ENCODE measurements at regions not wholly inside any gene's neighbourhood (a gene's known extent, or its start where the extent isn't known, plus 50 kb on each side); places are given as distances from the start of the nearest gene placed in this dataset.

DNA sequence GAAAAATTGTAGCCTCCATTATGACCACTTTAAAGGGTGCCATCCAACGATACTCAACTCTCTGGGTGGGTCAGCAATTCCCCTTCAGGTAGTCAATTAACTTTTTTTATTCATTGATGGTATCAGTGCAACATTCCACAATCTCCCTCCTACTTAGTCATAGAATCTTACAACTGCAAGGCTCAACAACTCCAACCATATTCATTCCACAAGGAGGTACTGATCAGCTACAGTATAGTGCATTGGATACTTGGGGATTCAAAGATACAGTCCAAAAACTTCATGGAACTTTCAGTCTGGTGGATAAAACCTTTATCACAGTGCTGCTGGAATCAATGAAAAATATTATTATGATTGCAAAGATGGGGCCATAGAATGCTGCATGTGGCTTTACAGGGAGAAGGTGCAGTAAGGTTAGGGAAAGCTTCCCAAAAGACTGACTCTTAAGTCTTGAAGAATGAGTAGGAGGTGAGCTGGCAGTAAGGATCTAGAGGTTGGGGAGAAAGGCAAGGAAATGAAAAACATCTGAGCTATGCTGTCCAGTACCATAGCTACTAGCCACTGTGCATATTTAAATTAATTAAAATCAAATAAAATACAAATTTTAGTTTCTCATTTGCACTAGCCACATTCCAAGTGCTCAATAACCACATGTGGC, 314.7 kb upstream of the PRDM1 start:
- no peaks in the 10 kb centered on the region for H3K27me3 ChIP-seq (ENCODE audit: control insufficient read depth in 1 of 2, insufficient read depth in 2 of 2, low read length in 1 of 2)
- H3K27ac ChIP-seq (ENCODE audit: low read depth in 1 of 2, low read length in 2 of 2), result no peak overlapping the region
- H3K4me1 ChIP-seq (ENCODE audit: control insufficient read depth in 1 of 2, insufficient read depth in 2 of 2, low read length in 2 of 2), result no peaks in the 10 kb centered on the region
- no peak overlapping the region for H3K4me3 ChIP-seq (ENCODE audit: low read length in 2 of 2)
- DNase-seq (no peak), ATAC-seq (ENCODE audit: low FRiP score) (no peak)
- intact Hi-C loops (cut with DNase I), result no loop called here
- WGBS, 2 donors, result 78 to 80% methylated on average over 1 of the region's 1 CpG
- no peaks in the 10 kb centered on the region for H3K36me3 ChIP-seq (ENCODE audit: control insufficient read depth in 1 of 2, insufficient read depth in 2 of 2, low read length in 1 of 2)
- H3K9me3 ChIP-seq (ENCODE audit: control insufficient read depth, low read length), result no peaks in the 10 kb centered on the region

- Histone ChIP-seq H3K9me3 (ENCODE audit: control insufficient read depth, low read length) (no peaks in the 10 kb centered on the region), H3K4me1 (ENCODE audit: control insufficient read depth in 1 of 2, insufficient read depth in 2 of 2, low read length in 2 of 2) (no peaks in the 10 kb centered on the region), H3K4me3 (ENCODE audit: low read length in 2 of 2) (no peak overlapping the region), H3K27ac (ENCODE audit: low read depth in 1 of 2, low read length in 2 of 2) (no peak overlapping the region), H3K27me3 (ENCODE audit: control insufficient read depth in 1 of 2, insufficient read depth in 2 of 2, low read length in 1 of 2) (no peaks in the 10 kb centered on the region), H3K36me3 (ENCODE audit: control insufficient read depth in 1 of 2, insufficient read depth in 2 of 2, low read length in 1 of 2) (no peaks in the 10 kb centered on the region)
- WGBS, 2 donors, result 79 to 82% methylated on average over 2 of the region's 2 CpGs
- intact Hi-C loops (cut with DNase I), result no loop called here
- ATAC-seq (ENCODE audit: low FRiP score) (no peak), DNase-seq (no peak)
Observed at GRCh38 chr6:105769987-105770386, 316.1 kb upstream of the PRDM1 start.

GRCh38 chr6:105769197-105769596, 316.9 kb upstream of the PRDM1 start:
- WGBS, 2 donors, result 59 to 81% methylated on average over 1 of the region's 1 CpG
- H3K4me1 ChIP-seq (ENCODE audit: control insufficient read depth in 1 of 2, insufficient read depth in 2 of 2, low read length in 2 of 2), result no peaks in the 10 kb centered on the region
- no peaks in the 10 kb centered on the region for H3K36me3 ChIP-seq (ENCODE audit: control insufficient read depth in 1 of 2, insufficient read depth in 2 of 2, low read length in 1 of 2)
- no peak overlapping the region for H3K4me3 ChIP-seq (ENCODE audit: low read length in 2 of 2)
- H3K27ac ChIP-seq (ENCODE audit: low read depth in 1 of 2, low read length in 2 of 2), result no peak overlapping the region
- DNase-seq (no peak), ATAC-seq (ENCODE audit: low FRiP score) (no peak)
- H3K27me3 ChIP-seq (ENCODE audit: control insufficient read depth in 1 of 2, insufficient read depth in 2 of 2, low read length in 1 of 2), result no peaks in the 10 kb centered on the region
- H3K9me3 ChIP-seq (ENCODE audit: control insufficient read depth, low read length), result no peaks in the 10 kb centered on the region
- intact Hi-C loops (cut with DNase I), result no loop called here

GRCh38 chr6:105767541-105767940, 318.6 kb upstream of the PRDM1 start:
- H3K36me3 ChIP-seq (ENCODE audit: control insufficient read depth in 1 of 2, insufficient read depth in 2 of 2, low read length in 1 of 2), result no peaks in the 10 kb centered on the region
- WGBS, 2 donors, result 59 to 61% methylated on average over 3 of the region's 3 CpGs
- no peaks in the 10 kb centered on the region for H3K4me1 ChIP-seq (ENCODE audit: control insufficient read depth in 1 of 2, insufficient read depth in 2 of 2, low read length in 2 of 2)
- intact Hi-C loops (cut with DNase I), result no loop called here
- no peaks in the 10 kb centered on the region for H3K9me3 ChIP-seq (ENCODE audit: control insufficient read depth, low read length)
- no peak overlapping the region for H3K27ac ChIP-seq (ENCODE audit: low read depth in 1 of 2, low read length in 2 of 2)
- no peak for DNase-seq
- no peak overlapping the region for H3K4me3 ChIP-seq (ENCODE audit: low read length in 2 of 2)
- H3K27me3 ChIP-seq (ENCODE audit: control insufficient read depth in 1 of 2, insufficient read depth in 2 of 2, low read length in 1 of 2), result no peaks in the 10 kb centered on the region
- ATAC-seq (ENCODE audit: low FRiP score), result no peak

DNA sequence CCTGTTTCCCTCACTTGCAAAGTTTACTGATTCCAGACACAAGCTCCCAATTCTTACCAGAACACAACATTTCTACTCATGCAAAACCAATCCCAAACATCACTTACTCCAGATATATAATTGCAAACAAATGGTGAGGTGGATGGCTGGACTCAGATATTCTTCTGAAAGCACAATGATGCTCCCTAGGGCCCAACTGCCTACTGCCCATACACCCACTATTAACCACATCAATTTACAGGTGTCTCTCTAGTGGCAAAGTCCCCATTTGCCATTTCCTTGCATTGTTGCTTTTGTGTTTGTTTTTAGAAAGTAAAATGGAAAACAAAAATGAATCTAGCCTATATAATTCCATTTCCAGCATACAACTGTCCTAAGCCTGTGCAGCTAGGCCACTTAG, 320.9 kb upstream of the PRDM1 start:
- H3K4me1 ChIP-seq (ENCODE audit: control insufficient read depth in 1 of 2, insufficient read depth in 2 of 2, low read length in 2 of 2), result no peaks in the 10 kb centered on the region

DNA sequence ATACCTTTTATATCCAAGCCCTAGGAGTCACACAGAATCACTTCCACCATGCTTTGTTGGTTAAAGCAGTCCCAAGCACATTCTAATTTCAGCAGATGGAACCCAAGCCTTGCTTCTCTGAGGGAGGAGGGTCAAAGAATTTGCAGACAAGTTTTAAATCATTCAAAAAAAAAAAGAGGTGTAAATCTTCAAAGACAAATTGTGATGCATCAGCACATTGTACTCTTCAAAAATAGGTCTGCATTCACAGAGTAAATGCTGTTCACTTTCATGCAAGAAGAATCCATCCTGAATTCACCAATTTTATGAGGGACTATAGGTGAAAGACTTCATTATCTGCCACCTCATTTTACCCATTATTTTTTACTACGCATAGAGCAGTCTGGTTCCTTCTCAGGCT, 321.8 kb upstream of the PRDM1 start:
- Histone ChIP-seq H3K36me3 (ENCODE audit: control insufficient read depth in 1 of 2, insufficient read depth in 2 of 2, low read length in 1 of 2) (no peaks in the 10 kb centered on the region), H3K4me1 (ENCODE audit: control insufficient read depth in 1 of 2, insufficient read depth in 2 of 2, low read length in 2 of 2) (peaks cover 0 to 2% of the 10 kb centered on the region in 2 donors), H3K9me3 (ENCODE audit: control insufficient read depth, low read length) (no peaks in the 10 kb centered on the region), H3K4me3 (ENCODE audit: low read length in 2 of 2) (no peak overlapping the region), H3K27me3 (ENCODE audit: control insufficient read depth in 1 of 2, insufficient read depth in 2 of 2, low read length in 1 of 2) (no peaks in the 10 kb centered on the region), H3K27ac (ENCODE audit: low read depth in 1 of 2, low read length in 2 of 2) (no peak overlapping the region)
- DNase-seq (no peak), ATAC-seq (ENCODE audit: low FRiP score) (no peak)
- 90 to 94% methylated on average over 1 of the region's 1 CpG for WGBS, 2 donors
- intact Hi-C loops (cut with DNase I), result no loop called here

More for the DNA sequence above, 320.9 kb upstream of the PRDM1 start:
- DNase-seq (no peak), ATAC-seq (ENCODE audit: low FRiP score) (no peak)
- intact Hi-C loops (cut with DNase I), result no loop called here
- H3K27ac ChIP-seq (ENCODE audit: low read depth in 1 of 2, low read length in 2 of 2), result no peak overlapping the region
- no peak overlapping the region for H3K4me3 ChIP-seq (ENCODE audit: low read length in 2 of 2)
- no peaks in the 10 kb centered on the region for H3K9me3 ChIP-seq (ENCODE audit: control insufficient read depth, low read length)
- H3K27me3 ChIP-seq (ENCODE audit: control insufficient read depth in 1 of 2, insufficient read depth in 2 of 2, low read length in 1 of 2), result no peaks in the 10 kb centered on the region
- no peaks in the 10 kb centered on the region for H3K36me3 ChIP-seq (ENCODE audit: control insufficient read depth in 1 of 2, insufficient read depth in 2 of 2, low read length in 1 of 2)

DNA sequence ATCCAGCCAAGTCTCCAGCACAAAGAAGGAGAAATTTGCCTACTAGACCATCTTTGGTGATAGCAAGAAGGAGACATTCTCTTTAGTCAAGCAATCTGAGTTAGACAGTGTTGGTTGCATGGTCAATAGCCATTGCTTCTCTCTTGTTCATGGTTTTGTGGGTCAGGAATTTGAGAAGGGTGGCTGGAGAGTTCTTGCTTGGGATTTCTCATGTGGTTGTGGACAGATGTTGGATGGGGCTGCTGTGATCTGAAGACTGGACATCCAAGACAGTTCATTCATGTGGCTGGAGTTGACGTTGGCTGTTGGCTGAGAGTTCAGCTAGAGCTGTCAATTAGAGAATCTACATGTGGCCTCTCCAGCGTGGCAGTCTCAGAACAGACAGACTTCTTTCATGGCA, 322.3 kb upstream of the PRDM1 start:
- Histone ChIP-seq H3K4me1 (ENCODE audit: control insufficient read depth in 1 of 2, insufficient read depth in 2 of 2, low read length in 2 of 2) (peaks cover 0 to 2% of the 10 kb centered on the region in 2 donors), H3K9me3 (ENCODE audit: control insufficient read depth, low read length) (no peaks in the 10 kb centered on the region), H3K4me3 (ENCODE audit: low read length in 2 of 2) (no peak overlapping the region), H3K27me3 (ENCODE audit: control insufficient read depth in 1 of 2, insufficient read depth in 2 of 2, low read length in 1 of 2) (no peaks in the 10 kb centered on the region), H3K36me3 (ENCODE audit: control insufficient read depth in 1 of 2, insufficient read depth in 2 of 2, low read length in 1 of 2) (no peaks in the 10 kb centered on the region), H3K27ac (ENCODE audit: low read depth in 1 of 2, low read length in 2 of 2) (no peak overlapping the region)
- DNase-seq, result no peak
- intact Hi-C loops (cut with DNase I), result no loop called here
- WGBS, 2 donors, result 81 to 91% methylated on average over 2 of the region's 2 CpGs
- no peak for ATAC-seq (ENCODE audit: low FRiP score)

DNA sequence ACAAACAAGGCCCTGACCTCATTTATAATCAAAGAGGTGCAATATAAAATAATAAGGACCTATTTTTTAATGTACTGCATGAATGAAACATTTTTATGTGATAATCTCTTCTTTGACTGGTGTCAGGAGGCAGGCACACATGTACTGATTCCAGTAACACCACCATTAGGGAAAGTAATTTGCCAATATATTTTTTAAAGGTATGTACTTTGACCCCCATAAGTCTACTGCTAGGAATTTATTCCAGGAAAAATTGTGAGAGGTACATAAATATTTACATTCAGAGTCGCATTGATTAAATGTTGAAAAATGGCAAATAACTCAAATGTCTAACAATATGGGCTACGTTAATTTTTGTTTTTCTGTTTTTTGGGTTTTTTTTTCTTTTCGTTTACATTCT, 325.4 kb upstream of the PRDM1 start:
- ATAC-seq (ENCODE audit: low FRiP score), result no peak
- 87 to 89% methylated on average over 3 of the region's 3 CpGs for WGBS, 2 donors

GRCh38 chr6:105759946-105760345, 326.2 kb upstream of the PRDM1 start:
- Histone ChIP-seq H3K36me3 (ENCODE audit: control insufficient read depth in 1 of 2, insufficient read depth in 2 of 2, low read length in 1 of 2) (no peaks in the 10 kb centered on the region), H3K27ac (ENCODE audit: low read depth in 1 of 2, low read length in 2 of 2) (no peak overlapping the region), H3K4me3 (ENCODE audit: low read length in 2 of 2) (no peak overlapping the region), H3K27me3 (ENCODE audit: control insufficient read depth in 1 of 2, insufficient read depth in 2 of 2, low read length in 1 of 2) (no peaks in the 10 kb centered on the region), H3K9me3 (ENCODE audit: control insufficient read depth, low read length) (no peaks in the 10 kb centered on the region), H3K4me1 (ENCODE audit: control insufficient read depth in 1 of 2, insufficient read depth in 2 of 2, low read length in 2 of 2) (peaks cover 0 to 2% of the 10 kb centered on the region in 2 donors)
- ATAC-seq (ENCODE audit: low FRiP score), result no peak
- intact Hi-C loops (cut with DNase I), result no loop called here
- DNase-seq, result no peak
- WGBS, 2 donors, result 10 to 15% methylated on average over 4 of the region's 4 CpGs

More for the DNA sequence above, 325.4 kb upstream of the PRDM1 start:
- H3K27ac ChIP-seq (ENCODE audit: low read depth in 1 of 2, low read length in 2 of 2), result no peak overlapping the region
- intact Hi-C loops (cut with DNase I), result no loop called here
- H3K36me3 ChIP-seq (ENCODE audit: control insufficient read depth in 1 of 2, insufficient read depth in 2 of 2, low read length in 1 of 2), result no peaks in the 10 kb centered on the region
- no peak overlapping the region for H3K4me3 ChIP-seq (ENCODE audit: low read length in 2 of 2)
- no peak for DNase-seq
- H3K4me1 ChIP-seq (ENCODE audit: control insufficient read depth in 1 of 2, insufficient read depth in 2 of 2, low read length in 2 of 2), result peaks cover 0 to 2% of the 10 kb centered on the region in 2 donors
- no peaks in the 10 kb centered on the region for H3K27me3 ChIP-seq (ENCODE audit: control insufficient read depth in 1 of 2, insufficient read depth in 2 of 2, low read length in 1 of 2)
- H3K9me3 ChIP-seq (ENCODE audit: control insufficient read depth, low read length), result no peaks in the 10 kb centered on the region

Data from aorta (tissue), 5 donors.